ENCODE measurements at regions not wholly inside any gene's neighbourhood (a gene's known extent, or its start where the extent isn't known, plus 50 kb on each side); places are given as distances from the start of the nearest gene placed in this dataset.
"Not testable (repeated sequence)": the region's sequence is repeated elsewhere in the genome, so short reads cannot be mapped to it uniquely, and the experiment has no call there.

- Histone ChIP-seq H3K9me3 (replicated peaks in 1 of 3) (no peaks in the 10 kb centered on the region), H3K4me1 (replicated peaks in 1 of 2) (peaks cover 22 to 23% of the 10 kb centered on the region in 2 donors), H3K27ac (peak overlapping the region in 1 of 5 donors; percentile 71), H3K36me3 (replicated peaks in 1 of 2) (no peaks in the 10 kb centered on the region), H3K4me3 (no peak overlapping the region), H3K27me3 (no peaks in the 10 kb centered on the region)
- intact Hi-C loops (cut with DNase I): no loop called here
- no peak for DNase-seq
- TF ChIP-seq CTCF (IDR thresholded peaks at IDR 0.05) (no peak), POLR2A (IDR thresholded peaks at IDR 0.05) (no peak)
- WGBS, 4 donors: 17 to 42% (median 20%) methylated on average over 2 of the region's 2 CpGs
Observed at GRCh38 chr5:120141076-120141475, 323.0 kb upstream of the PRR16 start.

- Histone ChIP-seq H3K4me3 (no peak overlapping the region), H3K27me3 (no peaks in the 10 kb centered on the region), H3K9me3 (replicated peaks in 1 of 3) (no peaks in the 10 kb centered on the region), H3K27ac (no peak overlapping the region), H3K36me3 (replicated peaks in 1 of 2) (no peaks in the 10 kb centered on the region), H3K4me1 (replicated peaks in 1 of 2) (no peaks in the 10 kb centered on the region)
- DNase-seq: no peak
- WGBS, 4 donors: 52 to 64% (median 61%) methylated on average over 1 of the region's 1 CpG
- TF ChIP-seq POLR2A (IDR thresholded peaks at IDR 0.05) (no peak), CTCF (IDR thresholded peaks at IDR 0.05) (no peak)
- intact Hi-C loops (cut with DNase I): no loop called here
Observed at GRCh38 chr5:120146787-120147186, 317.3 kb upstream of the PRR16 start.

GRCh38 chr5:120147911-120148310, 316.2 kb upstream of the PRR16 start:
- intact Hi-C loops (cut with DNase I); H3K27me3 ChIP-seq; H3K4me1 ChIP-seq (replicated peaks in 1 of 2); H3K9me3 ChIP-seq (replicated peaks in 1 of 3); H3K36me3 ChIP-seq (replicated peaks in 1 of 2); DNase-seq; H3K27ac ChIP-seq; H3K4me3 ChIP-seq: not testable (repeated sequence)
- 90 to 96% (median 95%) methylated on average over 4 to 21 of the region's 23 CpGs for WGBS, 4 donors

- 35 to 65% (median 39%) methylated on average over 2 of the region's 2 CpGs for WGBS, 4 donors
- no peak for DNase-seq
- intact Hi-C loops (cut with DNase I): no loop called here
- Histone ChIP-seq H3K9me3 (replicated peaks in 1 of 3) (no peaks in the 10 kb centered on the region), H3K27ac (no peak overlapping the region), H3K4me3 (no peak overlapping the region), H3K4me1 (replicated peaks in 1 of 2) (no peaks in the 10 kb centered on the region), H3K36me3 (replicated peaks in 1 of 2) (no peaks in the 10 kb centered on the region), H3K27me3 (no peaks in the 10 kb centered on the region)
- TF ChIP-seq CTCF (IDR thresholded peaks at IDR 0.05): no peak
- no peak for TF ChIP-seq POLR2A (IDR thresholded peaks at IDR 0.05)
Observed at GRCh38 chr5:120150770-120151169, 313.3 kb upstream of the PRR16 start.

DNA sequence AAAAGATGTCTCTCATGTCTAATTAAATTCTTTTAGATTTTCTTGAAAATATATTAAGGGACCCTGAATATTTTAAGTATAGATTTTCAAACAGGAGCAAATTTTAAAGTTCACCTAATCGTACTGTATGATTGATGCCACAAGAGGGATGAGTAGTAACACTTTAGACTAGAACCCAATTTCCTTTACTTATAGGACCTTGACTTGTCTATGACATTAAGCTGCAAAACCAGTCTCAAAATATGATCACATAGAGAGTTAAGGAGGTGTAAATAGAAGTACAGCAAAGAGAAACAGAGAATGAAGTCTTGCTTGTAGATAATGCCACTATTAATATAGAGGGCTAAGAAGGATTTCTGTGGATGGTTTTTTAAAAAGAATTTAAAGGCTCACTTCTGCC, 312.9 kb upstream of the PRR16 start:
- intact Hi-C loops (cut with DNase I): no loop called here
- no peaks in the 10 kb centered on the region for H3K36me3 ChIP-seq (replicated peaks in 1 of 2)
- WGBS, 4 donors: 51 to 64% (median 59%) methylated on average over 1 of the region's 1 CpG
- TF ChIP-seq CTCF (IDR thresholded peaks at IDR 0.05): no peak
- no peak for TF ChIP-seq POLR2A (IDR thresholded peaks at IDR 0.05)
- DNase-seq: no peak
- H3K27ac ChIP-seq: no peak overlapping the region
- H3K4me1 ChIP-seq (replicated peaks in 1 of 2): no peaks in the 10 kb centered on the region
- H3K4me3 ChIP-seq: no peak overlapping the region
- H3K9me3 ChIP-seq (replicated peaks in 1 of 3): no peaks in the 10 kb centered on the region
- H3K27me3 ChIP-seq: no peaks in the 10 kb centered on the region
